ENCODE measurements at regions not wholly inside any gene's neighbourhood (a gene's known extent, or its start where the extent isn't known, plus 50 kb on each side); places are given as distances from the start of the nearest gene placed in this dataset.

- TF ChIP-seq ATOH8 (CRISPR knock-in tag; IDR thresholded peaks at IDR 0.05; ENCODE audit: low read depth) (no peak), RNF2 (IDR thresholded peaks at IDR 0.05; ENCODE audit: borderline replicate concordance, low read depth) (no peak), BHLHE40 (IDR thresholded peaks at IDR 0.05; ENCODE audit: low read depth, low read length) (no peak), NPAS2 (CRISPR knock-in tag; IDR thresholded peaks at IDR 0.05; ENCODE audit: borderline replicate concordance) (no peak), ZFP36 (IDR thresholded peaks at IDR 0.05; ENCODE audit: borderline replicate concordance, partially characterized antibody) (no peak), FOXS1 (CRISPR knock-in tag; IDR thresholded peaks at IDR 0.05) (no peak), CEBPB (IDR thresholded peaks at IDR 0.05) (no peak), HOXA7 (CRISPR knock-in tag; IDR thresholded peaks at IDR 0.05) (no peak), USF2 (IDR thresholded peaks at IDR 0.05) (no peak), GATA3 (IDR thresholded peaks at IDR 0.05; ENCODE audit: borderline replicate concordance) (no peak)
Measured at GRCh38 chr2:40758401-40759155, 306.7 kb upstream of the SLC8A1 start (continued).

GRCh38 chr2:40760071-40760666 lies 308.3 kb upstream of the SLC8A1 start:
- Histone ChIP-seq H3K9me3 (no peaks in the 10 kb centered on the region), H3K4me3 (no peak overlapping the region), H3K4me1 (no peaks in the 10 kb centered on the region), H3K4me2 (no peak overlapping the region), H3K27ac (no peak overlapping the region)
- POLR2A ChIA-PET, result no interaction called here
- TF ChIP-seq SMC3 (IDR thresholded peaks at IDR 0.05), result peak; percentile 48
- TF ChIP-seq CTCF (IDR thresholded peaks at IDR 0.05), result peak; percentile 56; the same call in 2 of the 3 replicates
- TF ChIP-seq RAD21 (conservative IDR thresholded peaks at IDR 0.05 in 1 of 2, IDR thresholded peaks at IDR 0.05 in 1 of 2), result peak; percentile 67 to 82
- TF ChIP-seq NR3C1 (IDR thresholded peaks at IDR 0.05), result no peak
- DNase-seq (ENCODE audit: low read depth in 1 of 2, low spot score in 1 of 2) (peak; percentile 19 to 55), ATAC-seq (peak; percentile 90 to 97), FAIRE-seq (no peak)
- CTCF ChIA-PET, result interaction anchor here (0.7 to 1.1 kb wide), 3 partner anchors 17 to 849 kb away, joined by 3 to 5 read pairs (median 4); no protein-coding TSS in a partner anchor
- 8% methylated on average over 5 of the region's 5 CpGs for WGBS (ENCODE audit: missing lambda C conversion rate)

- DNase-seq (ENCODE audit: low read depth in 1 of 2, low spot score in 1 of 2) (no peak), FAIRE-seq (no peak), ATAC-seq (no peak)
- Histone ChIP-seq H3K27ac (no peak overlapping the region), H3K4me3 (no peak overlapping the region), H3K4me2 (no peak overlapping the region), H3K9me3 (no peaks in the 10 kb centered on the region), H3K4me1 (no peaks in the 10 kb centered on the region)
- WGBS (ENCODE audit: missing lambda C conversion rate), result 1% methylated on average over 2 of the region's 2 CpGs
- POLR2A ChIA-PET, result no interaction called here
- CTCF ChIA-PET, result no interaction called here
- TF ChIP-seq CEBPB (IDR thresholded peaks at IDR 0.05) (no peak), MYC (IDR thresholded peaks at IDR 0.05; ENCODE audit: borderline replicate concordance, low read length) (no peak), ZNF302 (CRISPR knock-in tag; IDR thresholded peaks at IDR 0.05) (no peak), NFE2L2 (conservative IDR thresholded peaks at IDR 0.05; ENCODE audit: low read length) (no peak), PBX3 (IDR thresholded peaks at IDR 0.05) (no peak), KDM1A (IDR thresholded peaks at IDR 0.05; ENCODE audit: low read depth) (no peak), FOSB (CRISPR knock-in tag; IDR thresholded peaks at IDR 0.05) (no peak), HMGXB4 (CRISPR knock-in tag; IDR thresholded peaks at IDR 0.05; ENCODE audit: borderline replicate concordance) (no peak), BCL3 (IDR thresholded peaks at IDR 0.05) (no peak), MAX (IDR thresholded peaks at IDR 0.05) (no peak), USF2 (IDR thresholded peaks at IDR 0.05) (no peak), HES2 (IDR thresholded peaks at IDR 0.05) (no peak)
Measured at GRCh38 chr2:40773291-40773690, 321.4 kb upstream of the SLC8A1 start.

Data from A549 (cell line).